GM18951 (cell line): ENCODE measurements at regions not wholly inside any gene's neighbourhood (a gene's known extent, or its start where the extent isn't known, plus 50 kb on each side); places are given as distances from the start of the nearest gene placed in this dataset.

Experiments
- POLR2A ChIP-seq: IDR thresholded peaks from 4 replicates; pipeline ENCODE4 v1.6.1; 2011; ENCODE audit warnings: mild to moderate bottlenecking; ENCODE audit not compliant: insufficient read length, insufficient read depth; ENCODE audit errors: extremely low read depth
- in situ Hi-C: fragments of 300-500 bp; cut with MboI; formaldehyde crosslinking; loops from one replicate; pipeline ENCODE4 v1.12.0; 2022; ENCODE audit warnings: low sequenced_read_pairs, mixed read lengths, inconsistent platforms; ENCODE audit not compliant: unreplicated experiment

DNA sequence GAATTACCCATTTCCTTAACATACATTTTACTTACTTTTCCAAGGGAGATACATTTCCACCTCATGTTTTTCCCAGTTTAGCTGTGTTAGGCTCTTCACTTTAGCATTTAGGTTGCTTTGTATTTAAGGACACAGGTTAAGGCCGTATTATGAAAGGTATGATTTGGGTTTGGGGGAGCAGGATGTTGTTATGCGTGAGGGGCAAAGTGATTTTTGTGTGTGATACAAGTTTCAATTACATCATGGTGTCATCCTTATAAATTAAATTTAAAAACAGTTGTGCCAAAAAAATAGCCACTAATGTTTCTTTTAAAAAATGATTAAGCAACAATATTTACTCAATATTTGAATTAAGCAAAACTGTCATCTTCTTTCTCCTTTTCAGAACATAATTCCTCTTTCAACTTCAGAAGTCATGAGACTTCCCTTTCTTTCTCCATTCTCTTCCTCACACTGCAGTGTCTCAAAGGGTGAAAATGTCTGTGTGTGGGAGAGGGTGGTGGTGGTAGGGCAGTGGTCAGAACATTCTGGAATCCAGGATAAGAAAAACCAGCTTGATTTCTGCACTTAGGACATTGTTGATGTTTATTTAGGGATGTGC lies 126.2 kb downstream of the KCNRG start:
- no peak for TF ChIP-seq POLR2A
- in situ Hi-C loops = no loop called here

- TF ChIP-seq POLR2A = no peak
- in situ Hi-C loops = no loop called here
Measured at GRCh38 chr13:50144246-50145160, 129.3 kb downstream of the KCNRG start.

DNA sequence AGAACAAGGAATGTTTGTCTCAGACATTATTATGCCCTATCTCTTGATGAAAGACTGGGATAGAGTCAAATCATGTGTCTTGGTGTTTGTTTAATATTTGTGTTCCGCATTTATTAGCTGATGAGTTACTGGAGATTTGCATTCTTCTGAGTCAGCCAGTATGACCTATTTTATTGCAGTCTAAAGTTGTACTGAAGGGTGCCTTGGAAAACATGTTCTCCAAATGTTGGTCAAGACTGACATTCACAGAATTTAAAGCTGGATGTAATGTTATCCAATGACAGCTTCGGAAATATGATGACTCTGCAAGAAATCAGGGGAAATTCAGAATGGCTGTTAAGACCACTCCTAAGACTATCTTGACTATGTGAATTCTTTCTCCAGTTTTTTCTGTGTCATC lies 134.0 kb downstream of the KCNRG start:
- no peak for TF ChIP-seq POLR2A
- in situ Hi-C loops = no loop called here

- in situ Hi-C loops = no loop called here
- no peak for TF ChIP-seq POLR2A
Measured at GRCh38 chr13:50149932-50150331, 134.7 kb downstream of the KCNRG start.

GRCh38 chr13:50152224-50152623 lies 137.0 kb downstream of the KCNRG start:
- in situ Hi-C loops = no loop called here
- TF ChIP-seq POLR2A = no peak

DNA sequence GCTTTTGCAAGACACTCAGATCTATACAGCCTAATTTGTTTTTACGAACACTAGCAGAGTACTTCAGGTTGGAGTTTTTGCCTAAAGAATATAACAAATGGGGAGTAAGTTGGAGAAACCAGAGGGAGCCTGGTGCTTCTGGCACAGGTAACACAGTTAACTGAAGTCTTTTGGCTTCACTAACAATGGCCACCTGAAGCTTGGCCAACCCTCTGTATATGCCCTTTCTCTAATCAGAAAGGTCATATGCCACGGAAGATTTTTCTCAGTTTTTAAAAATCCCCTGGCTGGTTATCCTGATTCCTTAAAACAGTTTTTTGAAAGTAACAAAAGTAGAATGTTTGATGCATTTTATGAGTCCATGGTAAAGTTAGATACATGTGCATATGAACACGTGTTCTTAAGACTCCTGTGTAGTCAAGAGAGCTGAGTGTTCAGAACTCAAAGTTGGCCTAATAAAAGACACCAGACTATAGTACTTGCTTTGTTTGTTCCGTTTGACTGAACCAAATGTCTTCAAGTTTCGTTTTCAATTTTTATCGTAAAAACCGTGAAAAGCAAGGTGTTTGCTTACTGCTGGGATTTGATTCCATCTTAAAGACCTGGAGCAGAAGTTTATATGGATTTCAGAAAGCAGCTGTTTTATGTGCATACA lies 137.5 kb downstream of the KCNRG start:
- in situ Hi-C loops = no loop called here
- TF ChIP-seq POLR2A = no peak

- in situ Hi-C loops = no loop called here
- TF ChIP-seq POLR2A = no peak
Measured at GRCh38 chr13:50153401-50153800, 138.2 kb downstream of the KCNRG start.

GRCh38 chr13:50153876-50154275 lies 138.6 kb downstream of the KCNRG start:
- in situ Hi-C loops = no loop called here
- TF ChIP-seq POLR2A = no peak

- no peak for TF ChIP-seq POLR2A
- in situ Hi-C loops = no loop called here
Measured at GRCh38 chr13:50154697-50155096, 139.5 kb downstream of the KCNRG start.

DNA sequence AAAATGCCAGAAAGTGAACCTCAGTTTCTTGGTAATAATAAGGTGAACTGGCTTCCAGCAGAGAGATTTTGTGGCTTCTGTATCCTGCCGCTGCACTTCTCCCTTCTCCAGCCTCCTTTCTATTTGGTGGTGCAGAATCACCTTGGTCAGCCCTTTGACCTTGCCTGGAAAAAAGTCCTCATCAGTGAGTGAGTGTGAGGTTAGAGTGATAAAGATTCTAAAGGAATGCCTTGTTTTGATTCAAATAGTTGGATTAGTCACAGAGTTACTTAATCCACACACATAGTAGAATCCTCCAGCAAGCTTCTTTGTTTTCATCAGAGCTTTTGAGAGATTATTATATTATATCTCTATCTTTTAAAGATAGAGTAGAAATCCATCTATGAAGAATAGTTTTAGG lies 140.9 kb downstream of the KCNRG start:
- in situ Hi-C loops = no loop called here
- no peak for TF ChIP-seq POLR2A

- TF ChIP-seq POLR2A = no peak
- in situ Hi-C loops = no loop called here
Measured at GRCh38 chr13:50156561-50157127, 141.4 kb downstream of the KCNRG start.

DNA sequence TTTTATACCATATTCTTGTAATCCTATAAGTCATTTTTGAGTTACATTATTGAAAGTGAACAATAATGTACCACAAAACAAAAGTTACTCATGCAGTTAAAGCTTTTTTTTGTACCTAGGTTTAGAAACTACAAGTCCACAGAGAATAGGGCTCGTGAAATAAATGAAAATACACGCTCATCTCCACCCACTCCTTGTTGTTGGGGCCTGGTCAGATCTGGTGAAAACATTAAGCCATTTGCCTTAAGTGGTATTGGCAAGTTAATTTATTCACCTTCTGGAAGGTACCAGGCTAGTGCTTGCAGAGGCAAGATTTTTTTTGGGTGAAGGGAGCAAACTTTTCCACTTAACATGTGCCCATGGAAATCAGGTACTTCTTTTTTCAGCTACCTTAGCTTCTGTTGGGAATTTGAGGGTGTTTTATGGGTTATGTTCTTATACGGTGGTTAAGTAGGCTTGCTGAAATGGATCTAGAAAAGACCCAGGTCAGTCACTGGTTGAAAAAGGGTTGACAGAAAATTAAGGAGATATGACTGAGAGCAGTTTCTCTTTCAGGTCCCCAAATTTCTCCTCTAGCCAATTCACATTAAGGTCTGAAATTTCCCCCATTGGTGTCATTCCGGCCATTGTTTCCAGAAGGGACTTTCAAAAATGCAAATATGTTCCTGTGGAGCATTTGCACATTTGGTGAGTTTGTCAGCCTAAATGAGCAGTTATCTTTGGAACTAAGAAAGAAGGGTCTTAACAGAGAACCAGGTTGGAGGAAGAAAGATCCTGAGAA lies 143.3 kb downstream of the KCNRG start:
- no peak for TF ChIP-seq POLR2A
- in situ Hi-C loops = no loop called here

DNA sequence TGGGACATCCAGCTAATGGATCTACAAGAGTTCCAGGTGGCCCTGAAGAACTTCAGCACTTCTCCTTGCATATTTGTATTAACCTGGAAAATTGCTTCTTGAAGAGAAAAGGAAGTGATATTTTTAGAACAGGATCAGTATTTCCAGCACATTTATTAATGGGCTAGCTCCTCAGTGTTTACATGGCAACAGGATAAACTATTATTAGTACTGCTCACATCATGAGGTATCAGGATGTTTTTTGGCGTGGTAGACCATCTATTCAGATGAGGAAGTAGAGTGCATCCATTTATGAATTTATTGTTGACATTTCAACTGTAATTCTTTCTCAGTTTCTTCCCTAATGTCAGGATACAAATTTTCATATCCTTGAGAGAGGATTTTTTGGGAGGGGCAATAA lies 144.4 kb downstream of the KCNRG start:
- in situ Hi-C loops = no loop called here
- TF ChIP-seq POLR2A = no peak
